Cardiac muscle cell (in vitro differentiated cells and primary cell): ENCODE measurements at regions not wholly inside any gene's neighbourhood (a gene's known extent, or its start where the extent isn't known, plus 50 kb on each side); places are given as distances from the start of the nearest gene placed in this dataset.

ENCODE experiments used
- DNase-seq, 2 donors: peaks; one replicate each; pipeline versions ENCODE4 v3.0.0 to v3.0.0-alpha.2; 2010 to 2017; ENCODE audit warnings: low read depth in 1 of 2, low spot score in 1 of 2
- H3K27ac ChIP-seq: fragments of 200-600 bp; sonication (generic); 2 replicates; pipeline ENCODE4 v1.5.1; 2016
- H3K27me3 ChIP-seq: fragments of 200-600 bp; sonication (generic); 2 replicates; pipeline ENCODE4 v1.6.0; 2016; ENCODE audit warnings: control low read depth
- H3K36me3 ChIP-seq: fragments of 200-600 bp; sonication (generic); 2 replicates; pipeline ENCODE4 v1.5.1; 2016; ENCODE audit warnings: control low read depth
- H3K4me1 ChIP-seq: fragments of 200-600 bp; sonication (generic); 2 replicates; pipeline ENCODE4 v1.8.1; 2017; ENCODE audit warnings: low read depth, mild to moderate bottlenecking, mixed run types
- H3K4me3 ChIP-seq: fragments of 200-600 bp; sonication (generic); 2 replicates; pipeline ENCODE4 v1.5.1; 2016; ENCODE audit warnings: mild to moderate bottlenecking
- H3K9me3 ChIP-seq: fragments of 200-600 bp; sonication (generic); 2 replicates; pipeline ENCODE4 v1.5.1; 2017; ENCODE audit warnings: low read depth, mild to moderate bottlenecking, control low read depth
- CTCF ChIP-seq: IDR thresholded peaks from 2 replicates; pipeline ENCODE4 v1.5.1; 2012; ENCODE audit warnings: low read depth, mild to moderate bottlenecking, low read length

- DNase-seq, result no peak
- Histone ChIP-seq H3K27ac (no peak overlapping the region), H3K4me1 (no peaks in the 10 kb centered on the region), H3K36me3 (no peaks in the 10 kb centered on the region), H3K27me3 (no peaks in the 10 kb centered on the region), H3K4me3 (no peak overlapping the region), H3K9me3 (no peaks in the 10 kb centered on the region)
- TF ChIP-seq CTCF, result no peak
These were observed 1722.2 kb downstream of the RPA4 start for GRCh38 chrX:98605941-98606340.

GRCh38 chrX:98607739-98608138 lies 1724.0 kb downstream of the RPA4 start:
- Histone ChIP-seq H3K4me1 (no peaks in the 10 kb centered on the region), H3K9me3 (no peaks in the 10 kb centered on the region), H3K4me3 (no peak overlapping the region), H3K27ac (no peak overlapping the region), H3K27me3 (no peaks in the 10 kb centered on the region), H3K36me3 (no peaks in the 10 kb centered on the region)
- TF ChIP-seq CTCF, result no peak
- DNase-seq, result no peak

- Histone ChIP-seq H3K27ac (no peak overlapping the region), H3K4me3 (no peak overlapping the region), H3K27me3 (no peaks in the 10 kb centered on the region), H3K36me3 (no peaks in the 10 kb centered on the region), H3K4me1 (no peaks in the 10 kb centered on the region), H3K9me3 (no peaks in the 10 kb centered on the region)
- DNase-seq, result no peak
- no peak for TF ChIP-seq CTCF
These were observed 1743.9 kb downstream of the RPA4 start for GRCh38 chrX:98627645-98628044.

- Histone ChIP-seq H3K4me3 (no peak overlapping the region), H3K27ac (no peak overlapping the region), H3K36me3 (no peaks in the 10 kb centered on the region), H3K4me1 (no peaks in the 10 kb centered on the region), H3K9me3 (no peaks in the 10 kb centered on the region), H3K27me3 (no peaks in the 10 kb centered on the region)
- no peak for DNase-seq
- no peak for TF ChIP-seq CTCF
These were observed 1753.7 kb downstream of the RPA4 start for GRCh38 chrX:98637451-98637850.

- Histone ChIP-seq H3K27ac (no peak overlapping the region), H3K4me3 (no peak overlapping the region), H3K27me3 (no peaks in the 10 kb centered on the region), H3K9me3 (no peaks in the 10 kb centered on the region), H3K4me1 (no peaks in the 10 kb centered on the region), H3K36me3 (no peaks in the 10 kb centered on the region)
- TF ChIP-seq CTCF, result no peak
- DNase-seq, result no peak
These were observed 1762.6 kb downstream of the RPA4 start for GRCh38 chrX:98646351-98646750.

- Histone ChIP-seq H3K27ac (no peak overlapping the region), H3K4me3 (no peak overlapping the region), H3K4me1 (peaks cover 8% of the 10 kb centered on the region), H3K36me3 (no peaks in the 10 kb centered on the region), H3K27me3 (no peaks in the 10 kb centered on the region), H3K9me3 (no peaks in the 10 kb centered on the region)
- DNase-seq, result no peak
- TF ChIP-seq CTCF, result no peak
These were observed 1755.5 kb downstream of the PCDH19 start for GRCh38 chrX:98654565-98654964.
